ENCODE measurements at regions not wholly inside any gene's neighbourhood (a gene's known extent, or its start where the extent isn't known, plus 50 kb on each side); places are given as distances from the start of the nearest gene placed in this dataset.

GRCh38 chr3:76942101-76942500 lies 97.8 kb upstream of the ROBO2 start:
- in situ Hi-C loops (cut with MboI; ENCODE audit: low pct_ligation_motif_present in 1 of 4, low pct_unique_long_range_greater_than_20kb in 1 of 4, low sequenced_read_pairs in 3 of 4) (no loop called here), intact Hi-C loops (cut with DNase I; ENCODE audit: low total_unique reads) (no loop called here)
- Histone ChIP-seq H3K27me3 (no peaks in the 10 kb centered on the region), H3K27ac (no peak overlapping the region), H3K9me3 (no peaks in the 10 kb centered on the region), H3K4me1 (no peaks in the 10 kb centered on the region), H3K36me3 (no peaks in the 10 kb centered on the region), H3K4me3 (no peak overlapping the region)
- 60 to 62% methylated on average over 2 of the region's 2 CpGs for WGBS, 2 donors (ENCODE audit: low coverage in 1 of 2)
- no peak for DNase-seq
- no peak for TF ChIP-seq POLR2AphosphoS5 (IDR thresholded peaks at IDR 0.05)
- TF ChIP-seq EP300 (IDR thresholded peaks at IDR 0.05; ENCODE audit: low read depth) = no peak
- no peak for TF ChIP-seq POLR2A (IDR thresholded peaks at IDR 0.05)
- TF ChIP-seq, protein P1, sequence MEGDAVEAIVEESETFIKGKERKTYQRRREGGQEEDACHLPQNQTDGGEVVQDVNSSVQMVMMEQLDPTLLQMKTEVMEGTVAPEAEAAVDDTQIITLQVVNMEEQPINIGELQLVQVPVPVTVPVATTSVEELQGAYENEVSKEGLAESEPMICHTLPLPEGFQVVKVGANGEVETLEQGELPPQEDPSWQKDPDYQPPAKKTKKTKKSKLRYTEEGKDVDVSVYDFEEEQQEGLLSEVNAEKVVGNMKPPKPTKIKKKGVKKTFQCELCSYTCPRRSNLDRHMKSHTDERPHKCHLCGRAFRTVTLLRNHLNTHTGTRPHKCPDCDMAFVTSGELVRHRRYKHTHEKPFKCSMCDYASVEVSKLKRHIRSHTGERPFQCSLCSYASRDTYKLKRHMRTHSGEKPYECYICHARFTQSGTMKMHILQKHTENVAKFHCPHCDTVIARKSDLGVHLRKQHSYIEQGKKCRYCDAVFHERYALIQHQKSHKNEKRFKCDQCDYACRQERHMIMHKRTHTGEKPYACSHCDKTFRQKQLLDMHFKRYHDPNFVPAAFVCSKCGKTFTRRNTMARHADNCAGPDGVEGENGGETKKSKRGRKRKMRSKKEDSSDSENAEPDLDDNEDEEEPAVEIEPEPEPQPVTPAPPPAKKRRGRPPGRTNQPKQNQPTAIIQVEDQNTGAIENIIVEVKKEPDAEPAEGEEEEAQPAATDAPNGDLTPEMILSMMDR (IDR thresholded peaks at IDR 0.05) = no peak

DNA sequence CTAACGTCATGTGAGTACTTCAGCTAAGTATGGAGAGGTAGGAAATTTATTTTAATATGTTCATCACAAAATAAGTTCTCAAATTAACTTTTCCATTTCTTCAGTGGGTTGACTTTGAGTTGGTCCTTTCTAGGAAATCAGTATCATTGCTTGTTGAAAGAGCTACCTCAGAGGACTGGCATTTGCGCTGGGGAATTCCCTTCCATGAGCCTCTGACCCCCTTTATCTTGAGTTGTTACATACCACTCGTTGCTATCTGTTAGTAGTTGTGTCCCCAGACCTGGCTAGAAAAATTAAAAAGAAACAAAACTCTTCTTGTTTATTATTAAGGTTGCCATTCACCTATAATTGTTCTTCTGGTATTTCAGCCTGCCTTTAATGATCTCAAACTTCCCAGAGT lies 96.8 kb upstream of the ROBO2 start:
- H3K27ac ChIP-seq = no peak overlapping the region
- WGBS, 2 donors (ENCODE audit: low coverage in 1 of 2) = 56 to 58% methylated on average over 3 of the region's 3 CpGs

GRCh38 chr3:76943671-76944070 lies 96.2 kb upstream of the ROBO2 start:
- in situ Hi-C loops (cut with MboI; ENCODE audit: low pct_ligation_motif_present in 1 of 4, low pct_unique_long_range_greater_than_20kb in 1 of 4, low sequenced_read_pairs in 3 of 4) = no loop called here
- 47 to 75% methylated on average over 3 of the region's 3 CpGs for WGBS, 2 donors (ENCODE audit: low coverage in 1 of 2)
- H3K36me3 ChIP-seq = no peaks in the 10 kb centered on the region
- H3K27ac ChIP-seq = no peak overlapping the region
- H3K27me3 ChIP-seq = no peaks in the 10 kb centered on the region
- intact Hi-C loops (cut with DNase I; ENCODE audit: low total_unique reads) = no loop called here
- no peaks in the 10 kb centered on the region for H3K9me3 ChIP-seq
- TF ChIP-seq POLR2A (IDR thresholded peaks at IDR 0.05) = no peak
- TF ChIP-seq, protein P1 (IDR thresholded peaks at IDR 0.05) = no peak
- no peak for TF ChIP-seq POLR2AphosphoS5 (IDR thresholded peaks at IDR 0.05)
- no peak for TF ChIP-seq EP300 (IDR thresholded peaks at IDR 0.05; ENCODE audit: low read depth)
- no peak overlapping the region for H3K4me3 ChIP-seq
- no peak for DNase-seq
- no peaks in the 10 kb centered on the region for H3K4me1 ChIP-seq

More for the DNA sequence above, 96.8 kb upstream of the ROBO2 start:
- Histone ChIP-seq H3K27me3 (no peaks in the 10 kb centered on the region), H3K9me3 (no peaks in the 10 kb centered on the region), H3K4me3 (no peak overlapping the region), H3K4me1 (no peaks in the 10 kb centered on the region), H3K36me3 (no peaks in the 10 kb centered on the region)
- DNase-seq = no peak
- intact Hi-C loops (cut with DNase I; ENCODE audit: low total_unique reads) = no loop called here
- TF ChIP-seq, protein P1 (IDR thresholded peaks at IDR 0.05) = no peak
- TF ChIP-seq EP300 (IDR thresholded peaks at IDR 0.05; ENCODE audit: low read depth) (no peak), POLR2A (IDR thresholded peaks at IDR 0.05) (no peak), POLR2AphosphoS5 (IDR thresholded peaks at IDR 0.05) (no peak)
- in situ Hi-C loops (cut with MboI; ENCODE audit: low pct_ligation_motif_present in 1 of 4, low pct_unique_long_range_greater_than_20kb in 1 of 4, low sequenced_read_pairs in 3 of 4) = no loop called here

DNA sequence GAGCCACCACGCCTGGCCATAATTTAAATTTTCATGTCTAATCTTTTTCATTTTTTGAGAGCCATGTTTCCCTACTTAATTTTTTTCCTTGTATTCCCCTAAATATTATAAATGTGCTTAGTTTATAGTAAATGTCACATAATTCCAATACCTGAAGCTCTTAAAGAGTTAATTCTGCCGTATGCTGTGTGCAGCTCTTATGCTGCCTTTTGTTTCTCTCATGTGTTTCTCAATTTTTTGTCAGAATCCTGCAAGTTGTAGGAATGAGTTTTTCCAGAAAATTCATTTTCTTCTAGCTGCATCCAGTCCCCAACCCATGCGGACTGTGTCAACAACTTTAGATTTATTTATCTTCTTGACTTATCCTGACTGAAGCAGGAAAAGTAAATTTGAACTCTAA lies 90.9 kb upstream of the ROBO2 start:
- TF ChIP-seq POLR2AphosphoS5 (IDR thresholded peaks at IDR 0.05) (no peak), POLR2A (IDR thresholded peaks at IDR 0.05) (no peak), EP300 (IDR thresholded peaks at IDR 0.05; ENCODE audit: low read depth) (no peak)
- TF ChIP-seq, protein P1 (IDR thresholded peaks at IDR 0.05) = no peak
- intact Hi-C loops (cut with DNase I; ENCODE audit: low total_unique reads) = no loop called here
- H3K27me3 ChIP-seq = no peaks in the 10 kb centered on the region
- no peaks in the 10 kb centered on the region for H3K36me3 ChIP-seq
- no peak overlapping the region for H3K4me3 ChIP-seq
- no peak overlapping the region for H3K27ac ChIP-seq
- 84 to 88% methylated on average over 3 of the region's 3 CpGs for WGBS, 2 donors (ENCODE audit: low coverage in 1 of 2)
- no peaks in the 10 kb centered on the region for H3K4me1 ChIP-seq
- DNase-seq = no peak
- in situ Hi-C loops (cut with MboI; ENCODE audit: low pct_ligation_motif_present in 1 of 4, low pct_unique_long_range_greater_than_20kb in 1 of 4, low sequenced_read_pairs in 3 of 4) = no loop called here
- no peaks in the 10 kb centered on the region for H3K9me3 ChIP-seq

Data from transverse colon (tissue), 4 donors.